Osteocyte (in vitro differentiated cells): ENCODE measurements at regions not wholly inside any gene's neighbourhood (a gene's known extent, or its start where the extent isn't known, plus 50 kb on each side); places are given as distances from the start of the nearest gene placed in this dataset.

Experiments
- DNase-seq: peaks from one replicate; pipeline ENCODE4 v3.0.0; 2021; ENCODE audit warnings: mixed read lengths; ENCODE audit not compliant: unreplicated experiment; ENCODE audit errors: extremely low spot score
- H3K27ac Mint-ChIP-seq: one replicate; pipeline ENCODE4 v1.8.0; 2021; ENCODE audit warnings: mild to moderate bottlenecking, mixed read lengths; ENCODE audit not compliant: unreplicated experiment
- H3K27me3 Mint-ChIP-seq: one replicate; pipeline ENCODE4 v1.8.0; 2021; ENCODE audit warnings: mixed read lengths; ENCODE audit not compliant: unreplicated experiment
- H3K36me3 Mint-ChIP-seq: one replicate; pipeline ENCODE4 v1.8.0; 2021; ENCODE audit warnings: mixed read lengths; ENCODE audit not compliant: unreplicated experiment
- H3K4me1 Mint-ChIP-seq: one replicate; pipeline ENCODE4 v1.8.0; 2021; ENCODE audit warnings: mixed read lengths; ENCODE audit not compliant: unreplicated experiment
- H3K4me3 Mint-ChIP-seq: one replicate; pipeline ENCODE4 v1.8.0; 2021; ENCODE audit warnings: mild to moderate bottlenecking, moderate library complexity, mixed read lengths; ENCODE audit not compliant: unreplicated experiment
- H3K9me3 Mint-ChIP-seq: one replicate; pipeline ENCODE4 v1.8.0; 2021; ENCODE audit warnings: mixed read lengths; ENCODE audit not compliant: unreplicated experiment
- CTCF ChIP-seq: fragments of 200-600 bp; sonication (generic); IDR thresholded peaks from 2 replicates; pipeline ENCODE4 v1.5.0; 2021; ENCODE audit warnings: antibody characterized with exemption, mild to moderate bottlenecking, moderate library complexity

GRCh38 chr13:22967669-22968068 is 213.1 kb upstream of the SGCG start:
- Mint-ChIP-seq H3K4me1 (peaks cover 1% of the 10 kb centered on the region), H3K36me3 (no peaks in the 10 kb centered on the region), H3K4me3 (no peak overlapping the region), H3K27me3 (no peaks in the 10 kb centered on the region), H3K9me3 (no peaks in the 10 kb centered on the region), H3K27ac (no peak overlapping the region)
- DNase-seq = peak; percentile 80
- no peak for TF ChIP-seq CTCF

- Mint-ChIP-seq H3K4me3 (no peak overlapping the region), H3K4me1 (no peaks in the 10 kb centered on the region)
Observed at GRCh38 chr13:22979952-22980351, 200.8 kb upstream of the SGCG start.

DNA sequence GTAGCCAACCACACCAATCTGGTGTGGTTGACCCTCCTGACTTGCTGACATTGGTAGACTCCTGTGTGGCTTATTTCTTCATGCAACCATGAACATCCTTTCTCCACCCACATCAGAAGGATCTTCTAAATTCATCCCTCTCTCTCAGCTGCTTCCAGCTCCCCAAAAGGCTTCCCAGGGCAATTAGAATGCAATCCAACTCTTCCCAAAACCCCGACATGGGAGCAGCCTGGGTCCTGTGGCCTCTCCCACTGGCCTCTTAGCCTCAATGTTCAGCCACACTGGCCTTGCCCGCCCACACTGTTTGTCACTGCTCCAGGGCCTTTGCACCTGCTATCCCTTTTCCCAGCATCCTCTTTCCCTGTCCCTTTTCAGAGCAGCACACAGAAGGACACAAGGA is 199.8 kb upstream of the SGCG start:
- no peak overlapping the region for H3K27ac Mint-ChIP-seq
- H3K4me1 Mint-ChIP-seq = no peaks in the 10 kb centered on the region
- H3K27me3 Mint-ChIP-seq = no peaks in the 10 kb centered on the region
- no peak for TF ChIP-seq CTCF
- H3K36me3 Mint-ChIP-seq = no peaks in the 10 kb centered on the region
- peaks cover 10% of the 10 kb centered on the region for H3K9me3 Mint-ChIP-seq
- H3K4me3 Mint-ChIP-seq = no peak overlapping the region
- DNase-seq = no peak

More at GRCh38 chr13:22979952-22980351, 200.8 kb upstream of the SGCG start:
- DNase-seq = no peak
- H3K27ac Mint-ChIP-seq = no peak overlapping the region
- peaks cover 9% of the 10 kb centered on the region for H3K9me3 Mint-ChIP-seq
- no peak for TF ChIP-seq CTCF
- no peaks in the 10 kb centered on the region for H3K36me3 Mint-ChIP-seq
- H3K27me3 Mint-ChIP-seq = no peaks in the 10 kb centered on the region

GRCh38 chr13:22993148-22993547 is 187.6 kb upstream of the SGCG start:
- peaks cover 12% of the 10 kb centered on the region for H3K9me3 Mint-ChIP-seq
- no peak for DNase-seq
- H3K27ac Mint-ChIP-seq = no peak overlapping the region
- H3K36me3 Mint-ChIP-seq = no peaks in the 10 kb centered on the region
- no peak overlapping the region for H3K4me3 Mint-ChIP-seq
- H3K4me1 Mint-ChIP-seq = no peaks in the 10 kb centered on the region
- H3K27me3 Mint-ChIP-seq = no peaks in the 10 kb centered on the region
- TF ChIP-seq CTCF = no peak

GRCh38 chr13:23003446-23003845 is 177.3 kb upstream of the SGCG start:
- no peak for TF ChIP-seq CTCF
- H3K4me3 Mint-ChIP-seq = no peak overlapping the region
- no peaks in the 10 kb centered on the region for H3K27me3 Mint-ChIP-seq
- no peaks in the 10 kb centered on the region for H3K4me1 Mint-ChIP-seq
- no peak for DNase-seq
- no peak overlapping the region for H3K27ac Mint-ChIP-seq
- H3K36me3 Mint-ChIP-seq = no peaks in the 10 kb centered on the region
- H3K9me3 Mint-ChIP-seq = peaks cover 14% of the 10 kb centered on the region
